Chondrocyte (in vitro differentiated cells): ENCODE measurements at regions not wholly inside any gene's neighbourhood (a gene's known extent, or its start where the extent isn't known, plus 50 kb on each side); places are given as distances from the start of the nearest gene placed in this dataset.
"Not testable (repeated sequence)": the region's sequence is repeated elsewhere in the genome, so short reads cannot be mapped to it uniquely, and the experiment has no call there.

Experiments used
- DNase-seq: peaks from one replicate; pipeline ENCODE4 v3.0.0; 2021; ENCODE audit warnings: mixed read lengths, low spot score
- H3K27ac Mint-ChIP-seq: one replicate; pipeline ENCODE4 v1.8.0; 2021; ENCODE audit warnings: mild to moderate bottlenecking, moderate library complexity, mixed read lengths; ENCODE audit not compliant: unreplicated experiment
- H3K27me3 Mint-ChIP-seq: 2 replicates; pipeline ENCODE4 v1.8.0; 2021; ENCODE audit warnings: low read depth, mixed read lengths
- H3K36me3 Mint-ChIP-seq: 2 replicates; pipeline ENCODE4 v1.8.0; 2021; ENCODE audit warnings: low read depth, mixed read lengths
- H3K4me1 Mint-ChIP-seq: 2 replicates; pipeline ENCODE4 v1.8.0; 2021; ENCODE audit warnings: low read depth, mild to moderate bottlenecking, mixed read lengths
- H3K4me3 Mint-ChIP-seq: one replicate; pipeline ENCODE4 v1.8.0; 2021; ENCODE audit warnings: mild to moderate bottlenecking, moderate library complexity, mixed read lengths; ENCODE audit not compliant: unreplicated experiment
- H3K9me3 Mint-ChIP-seq: 2 replicates; pipeline ENCODE4 v1.8.0; 2021; ENCODE audit warnings: low read depth, mixed read lengths
- TF ChIP-seq, protein P1 (sequence below): fragments of 200-600 bp; sonication (generic); IDR thresholded peaks from 2 replicates; pipeline ENCODE4 v1.5.0; 2021; ENCODE audit warnings: antibody characterized with exemption, mild to moderate bottlenecking, moderate library complexity

DNA sequence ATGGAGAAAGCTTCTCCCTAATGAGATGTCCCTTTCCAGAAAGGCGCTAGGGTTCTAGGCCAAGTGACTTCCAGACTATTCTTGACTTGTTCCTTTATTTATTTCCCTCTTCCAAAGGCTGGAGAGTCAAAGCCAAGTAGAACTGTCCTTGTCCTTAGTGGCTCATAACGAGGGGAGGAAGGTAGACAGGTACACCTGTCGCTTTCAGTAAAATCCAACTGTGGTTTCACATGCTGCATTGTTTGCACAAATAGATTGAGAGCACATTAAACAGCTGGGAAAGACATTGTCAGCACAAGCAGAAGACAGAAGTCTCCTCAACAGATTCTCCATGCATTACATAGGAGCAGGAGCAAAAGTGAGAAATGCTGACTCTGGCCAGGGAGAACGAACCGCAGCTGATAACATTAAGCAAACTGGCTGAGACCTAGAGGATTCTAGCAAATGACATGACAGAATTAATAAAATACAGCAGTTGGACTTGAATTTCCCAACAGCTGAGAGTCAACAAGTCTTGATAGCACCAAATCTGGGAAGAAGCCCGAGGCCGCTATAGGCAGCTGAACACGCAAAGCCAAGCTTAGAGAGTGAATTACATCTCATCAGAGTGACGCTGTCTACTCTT lies 227.7 kb downstream of the TLE3 start:
- Mint-ChIP-seq H3K4me3 (no peak overlapping the region), H3K4me1 (no peaks in the 10 kb centered on the region), H3K36me3 (peaks cover 4% of the 10 kb centered on the region), H3K9me3 (peaks cover 15% of the 10 kb centered on the region), H3K27ac (no peak overlapping the region), H3K27me3 (peaks cover 8% of the 10 kb centered on the region)
- no peak for DNase-seq
- TF ChIP-seq, protein P1, sequence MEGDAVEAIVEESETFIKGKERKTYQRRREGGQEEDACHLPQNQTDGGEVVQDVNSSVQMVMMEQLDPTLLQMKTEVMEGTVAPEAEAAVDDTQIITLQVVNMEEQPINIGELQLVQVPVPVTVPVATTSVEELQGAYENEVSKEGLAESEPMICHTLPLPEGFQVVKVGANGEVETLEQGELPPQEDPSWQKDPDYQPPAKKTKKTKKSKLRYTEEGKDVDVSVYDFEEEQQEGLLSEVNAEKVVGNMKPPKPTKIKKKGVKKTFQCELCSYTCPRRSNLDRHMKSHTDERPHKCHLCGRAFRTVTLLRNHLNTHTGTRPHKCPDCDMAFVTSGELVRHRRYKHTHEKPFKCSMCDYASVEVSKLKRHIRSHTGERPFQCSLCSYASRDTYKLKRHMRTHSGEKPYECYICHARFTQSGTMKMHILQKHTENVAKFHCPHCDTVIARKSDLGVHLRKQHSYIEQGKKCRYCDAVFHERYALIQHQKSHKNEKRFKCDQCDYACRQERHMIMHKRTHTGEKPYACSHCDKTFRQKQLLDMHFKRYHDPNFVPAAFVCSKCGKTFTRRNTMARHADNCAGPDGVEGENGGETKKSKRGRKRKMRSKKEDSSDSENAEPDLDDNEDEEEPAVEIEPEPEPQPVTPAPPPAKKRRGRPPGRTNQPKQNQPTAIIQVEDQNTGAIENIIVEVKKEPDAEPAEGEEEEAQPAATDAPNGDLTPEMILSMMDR: no peak

GRCh38 chr15:69871511-69872134 lies 226.1 kb downstream of the TLE3 start:
- Mint-ChIP-seq H3K27me3 (peaks cover 10% of the 10 kb centered on the region), H3K27ac (no peak overlapping the region), H3K36me3 (peaks cover 4% of the 10 kb centered on the region), H3K9me3 (peaks cover 19% of the 10 kb centered on the region), H3K4me3 (no peak overlapping the region), H3K4me1 (no peaks in the 10 kb centered on the region)
- DNase-seq: no peak
- TF ChIP-seq, protein P1: no peak

DNA sequence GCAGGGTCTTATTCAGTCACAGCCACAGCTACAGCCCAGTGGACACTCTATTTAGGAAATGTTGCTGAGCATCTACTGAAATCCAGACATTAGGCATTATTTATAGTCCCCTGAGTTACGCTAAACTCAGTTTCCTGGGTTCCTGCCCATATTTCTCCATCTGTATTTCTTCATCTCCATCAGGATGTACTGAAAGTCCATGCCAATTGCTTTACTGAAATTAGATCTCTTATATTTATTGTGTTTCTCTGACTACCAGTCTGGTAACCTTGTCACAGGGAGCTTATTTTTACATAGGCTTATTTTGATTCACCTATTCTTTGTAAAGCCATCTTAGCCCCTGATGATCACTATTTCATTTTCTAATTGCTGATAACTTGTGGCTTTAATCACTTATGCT lies 223.9 kb downstream of the TLE3 start:
- no peaks in the 10 kb centered on the region for H3K4me1 Mint-ChIP-seq
- peaks cover 19% of the 10 kb centered on the region for H3K9me3 Mint-ChIP-seq
- peaks cover 4% of the 10 kb centered on the region for H3K36me3 Mint-ChIP-seq
- no peak for DNase-seq
- TF ChIP-seq, protein P1: no peak
- H3K27me3 Mint-ChIP-seq: peaks cover 10% of the 10 kb centered on the region
- H3K4me3 Mint-ChIP-seq: no peak overlapping the region
- no peak overlapping the region for H3K27ac Mint-ChIP-seq

- Mint-ChIP-seq H3K4me1 (no peaks in the 10 kb centered on the region), H3K36me3 (peaks cover 4% of the 10 kb centered on the region), H3K9me3 (peaks cover 19% of the 10 kb centered on the region), H3K27ac (no peak overlapping the region), H3K4me3 (no peak overlapping the region), H3K27me3 (peaks cover 10% of the 10 kb centered on the region)
- TF ChIP-seq, protein P1: no peak
- no peak for DNase-seq
Measured at GRCh38 chr15:69874321-69874720, 223.4 kb downstream of the TLE3 start.

- peaks cover 4% of the 10 kb centered on the region for H3K36me3 Mint-ChIP-seq
- TF ChIP-seq, protein P1: no peak
- no peak for DNase-seq
- H3K4me3 Mint-ChIP-seq: no peak overlapping the region
- H3K27ac Mint-ChIP-seq: no peak overlapping the region
- peaks cover 7% of the 10 kb centered on the region for H3K27me3 Mint-ChIP-seq
- peaks cover 19% of the 10 kb centered on the region for H3K9me3 Mint-ChIP-seq
- no peaks in the 10 kb centered on the region for H3K4me1 Mint-ChIP-seq
Measured at GRCh38 chr15:69876064-69876940, 221.4 kb downstream of the TLE3 start.

DNA sequence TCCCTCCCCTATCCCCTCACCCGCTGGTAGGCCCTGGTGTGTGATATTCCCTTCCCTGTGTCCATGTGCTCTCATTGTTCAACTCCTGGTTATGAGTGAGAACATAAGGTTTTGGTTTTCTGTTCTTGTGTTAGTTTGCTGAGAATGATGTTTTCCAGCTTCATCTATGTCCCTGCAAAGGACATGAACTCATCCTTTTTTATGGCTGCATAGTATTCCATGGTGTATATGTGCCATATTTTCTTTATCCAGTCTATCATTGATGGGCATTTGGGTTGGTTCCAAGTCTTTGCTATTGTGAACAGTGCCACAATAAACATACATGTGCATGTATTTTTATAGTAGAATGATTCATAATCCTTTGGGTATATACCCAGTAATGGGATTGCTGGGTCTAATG lies 217.8 kb downstream of the TLE3 start:
- DNase-seq, H3K27ac Mint-ChIP-seq, H3K27me3 Mint-ChIP-seq, H3K36me3 Mint-ChIP-seq, H3K9me3 Mint-ChIP-seq, H3K4me1 Mint-ChIP-seq, H3K4me3 Mint-ChIP-seq: not testable (repeated sequence)
